ENCODE measurements at regions not wholly inside any gene's neighbourhood (a gene's known extent, or its start where the extent isn't known, plus 50 kb on each side); places are given as distances from the start of the nearest gene placed in this dataset.

- H3K36me3 Mint-ChIP-seq, result no peaks in the 10 kb centered on the region
- DNase-seq (ENCODE audit: extremely low spot score, unreplicated experiment), result no peak
- H3K4me3 Mint-ChIP-seq, result no peak overlapping the region
- no peaks in the 10 kb centered on the region for H3K9me3 Mint-ChIP-seq
- H3K27ac Mint-ChIP-seq, result no peak overlapping the region
- TF ChIP-seq CTCF (conservative IDR thresholded peaks at IDR 0.05), result no peak
- peaks cover 20% of the 10 kb centered on the region for H3K27me3 Mint-ChIP-seq
- H3K4me1 Mint-ChIP-seq (ENCODE audit: unreplicated experiment), result no peaks in the 10 kb centered on the region
Observed at GRCh38 chr2:60652832-60653340, 99.4 kb upstream of the BCL11A start.

- Mint-ChIP-seq H3K36me3 (no peaks in the 10 kb centered on the region), H3K27ac (no peak overlapping the region), H3K4me1 (ENCODE audit: unreplicated experiment) (no peaks in the 10 kb centered on the region), H3K9me3 (peaks cover 5% of the 10 kb centered on the region), H3K4me3 (no peak overlapping the region), H3K27me3 (peaks cover 10% of the 10 kb centered on the region)
- no peak for TF ChIP-seq CTCF (conservative IDR thresholded peaks at IDR 0.05)
- no peak for DNase-seq (ENCODE audit: extremely low spot score, unreplicated experiment)
Observed at GRCh38 chr2:60657673-60658072, 98.4 kb upstream of the PAPOLG start.

- Mint-ChIP-seq H3K4me3 (no peak overlapping the region), H3K27me3 (peaks cover 3% of the 10 kb centered on the region), H3K36me3 (no peaks in the 10 kb centered on the region), H3K4me1 (ENCODE audit: unreplicated experiment) (no peaks in the 10 kb centered on the region), H3K27ac (no peak overlapping the region), H3K9me3 (peaks cover 6% of the 10 kb centered on the region)
- peak; percentile 34 for TF ChIP-seq CTCF (conservative IDR thresholded peaks at IDR 0.05)
- DNase-seq (ENCODE audit: extremely low spot score, unreplicated experiment), result no peak
Observed at GRCh38 chr2:60659026-60659425, 97.0 kb upstream of the PAPOLG start.

GRCh38 chr2:60661073-60661738 lies 94.9 kb upstream of the PAPOLG start:
- no peak overlapping the region for H3K27ac Mint-ChIP-seq
- peaks cover 12% of the 10 kb centered on the region for H3K9me3 Mint-ChIP-seq
- no peak for TF ChIP-seq CTCF (conservative IDR thresholded peaks at IDR 0.05)
- no peaks in the 10 kb centered on the region for H3K27me3 Mint-ChIP-seq
- DNase-seq (ENCODE audit: extremely low spot score, unreplicated experiment), result no peak
- H3K4me3 Mint-ChIP-seq, result no peak overlapping the region
- no peaks in the 10 kb centered on the region for H3K36me3 Mint-ChIP-seq
- no peaks in the 10 kb centered on the region for H3K4me1 Mint-ChIP-seq (ENCODE audit: unreplicated experiment)

GRCh38 chr2:60662781-60663180 lies 93.3 kb upstream of the PAPOLG start:
- Mint-ChIP-seq H3K27me3 (no peaks in the 10 kb centered on the region), H3K4me1 (ENCODE audit: unreplicated experiment) (no peaks in the 10 kb centered on the region), H3K36me3 (no peaks in the 10 kb centered on the region), H3K9me3 (peaks cover 12% of the 10 kb centered on the region), H3K4me3 (no peak overlapping the region), H3K27ac (no peak overlapping the region)
- no peak for DNase-seq (ENCODE audit: extremely low spot score, unreplicated experiment)
- no peak for TF ChIP-seq CTCF (conservative IDR thresholded peaks at IDR 0.05)

Data from type B pancreatic cell (in vitro differentiated cells).